ENCODE measurements at regions not wholly inside any gene's neighbourhood (a gene's known extent, or its start where the extent isn't known, plus 50 kb on each side); places are given as distances from the start of the nearest gene placed in this dataset.

- peaks cover 1 to 12% (median 4%) of the 10 kb centered on the region in 5 experiments for H3K9me3 ChIP-seq (ENCODE audit: control extremely low read depth in 1 of 5, control insufficient read depth in 4 of 5, insufficient read depth in 2 of 5, low read depth in 1 of 5, low read length in 4 of 5)
- CTCF ChIA-PET, result no interaction called here
Measured at GRCh38 chr1:228851618-228852017, 116.3 kb downstream of the RHOU start.

GRCh38 chr1:228852024-228852423 is 116.7 kb downstream of the RHOU start:
- Histone ChIP-seq H3K4me1 (ENCODE audit: control extremely low read depth in 1 of 4, control insufficient read depth in 4 of 4, insufficient read depth in 4 of 4, low read length in 3 of 4) (peaks cover 6 to 19% (median 13%) of the 10 kb centered on the region in 4 experiments), H3K36me3 (ENCODE audit: control insufficient read depth in 4 of 4, insufficient read depth in 4 of 4, low read length in 3 of 4) (no peaks in the 10 kb centered on the region), H3K27ac (ENCODE audit: insufficient read depth in 1 of 2, low read depth in 1 of 2, low read length in 2 of 2, poor library complexity in 1 of 2, severe bottlenecking in 2 of 2) (no peak overlapping the region), H3K27me3 (replicated peaks in 2 of 5; ENCODE audit: control insufficient read depth in 4 of 5, insufficient read depth in 5 of 5, low read length in 4 of 5) (peaks cover 0 to 17% (median 0%) of the 10 kb centered on the region in 5 experiments), H3K9me3 (ENCODE audit: control extremely low read depth in 1 of 5, control insufficient read depth in 4 of 5, insufficient read depth in 2 of 5, low read depth in 1 of 5, low read length in 4 of 5) (peaks cover 3 to 12% (median 4%) of the 10 kb centered on the region in 5 experiments), H3K4me3 (ENCODE audit: control insufficient read depth in 1 of 7, extremely low read depth in 1 of 7, insufficient read depth in 4 of 7, low read depth in 2 of 7, low read length in 6 of 7) (no peak overlapping the region)
- CTCF ChIA-PET, result no interaction called here
- POLR2A ChIA-PET, result no interaction called here
- DNase-seq, result no peak
- 67% methylated on average over 1 of the region's 4 CpGs for WGBS (ENCODE audit: insufficient coverage)

More at GRCh38 chr1:228851618-228852017, 116.3 kb downstream of the RHOU start:
- DNase-seq, result peak in 1 of 3 donors; percentile 13
- POLR2A ChIA-PET, result no interaction called here
- 41% methylated on average over 3 of the region's 6 CpGs for WGBS (ENCODE audit: insufficient coverage)
- Histone ChIP-seq H3K36me3 (ENCODE audit: control insufficient read depth in 4 of 4, insufficient read depth in 4 of 4, low read length in 3 of 4) (no peaks in the 10 kb centered on the region), H3K27ac (ENCODE audit: insufficient read depth in 1 of 2, low read depth in 1 of 2, low read length in 2 of 2, poor library complexity in 1 of 2, severe bottlenecking in 2 of 2) (no peak overlapping the region), H3K27me3 (replicated peaks in 2 of 5; ENCODE audit: control insufficient read depth in 4 of 5, insufficient read depth in 5 of 5, low read length in 4 of 5) (peaks cover 0 to 17% (median 0%) of the 10 kb centered on the region in 5 experiments), H3K4me1 (ENCODE audit: control extremely low read depth in 1 of 4, control insufficient read depth in 4 of 4, insufficient read depth in 4 of 4, low read length in 3 of 4) (peaks cover 6 to 19% (median 13%) of the 10 kb centered on the region in 4 experiments), H3K4me3 (ENCODE audit: control insufficient read depth in 1 of 7, extremely low read depth in 1 of 7, insufficient read depth in 4 of 7, low read depth in 2 of 7, low read length in 6 of 7) (no peak overlapping the region)

- ChIA-PET CTCF (interaction anchor here (0.6 kb wide), 1 partner anchor 334 kb away, joined by 3 read pairs; no protein-coding TSS in a partner anchor), POLR2A (no interaction called here)
- DNase-seq, result no peak
- Histone ChIP-seq H3K4me1 (ENCODE audit: control extremely low read depth in 1 of 4, control insufficient read depth in 4 of 4, insufficient read depth in 4 of 4, low read length in 3 of 4) (peaks cover 6 to 19% (median 13%) of the 10 kb centered on the region in 4 experiments), H3K36me3 (ENCODE audit: control insufficient read depth in 4 of 4, insufficient read depth in 4 of 4, low read length in 3 of 4) (no peaks in the 10 kb centered on the region), H3K27me3 (replicated peaks in 2 of 5; ENCODE audit: control insufficient read depth in 4 of 5, insufficient read depth in 5 of 5, low read length in 4 of 5) (peaks cover 0 to 17% (median 0%) of the 10 kb centered on the region in 5 experiments), H3K9me3 (ENCODE audit: control extremely low read depth in 1 of 5, control insufficient read depth in 4 of 5, insufficient read depth in 2 of 5, low read depth in 1 of 5, low read length in 4 of 5) (peaks cover 3 to 12% (median 4%) of the 10 kb centered on the region in 5 experiments), H3K4me3 (ENCODE audit: control insufficient read depth in 1 of 7, extremely low read depth in 1 of 7, insufficient read depth in 4 of 7, low read depth in 2 of 7, low read length in 6 of 7) (no peak overlapping the region), H3K27ac (ENCODE audit: insufficient read depth in 1 of 2, low read depth in 1 of 2, low read length in 2 of 2, poor library complexity in 1 of 2, severe bottlenecking in 2 of 2) (no peak overlapping the region)
- 100% methylated on average over 2 of the region's 3 CpGs for WGBS (ENCODE audit: insufficient coverage)
Measured at GRCh38 chr1:228852511-228853088, 117.3 kb downstream of the RHOU start.

GRCh38 chr1:228853191-228853590 is 117.9 kb downstream of the RHOU start:
- no CpG with 5 or more reads among the region's 2 CpGs for WGBS (ENCODE audit: insufficient coverage)
- Histone ChIP-seq H3K27me3 (replicated peaks in 2 of 5; ENCODE audit: control insufficient read depth in 4 of 5, insufficient read depth in 5 of 5, low read length in 4 of 5) (peaks cover 0 to 17% (median 0%) of the 10 kb centered on the region in 5 experiments), H3K4me1 (ENCODE audit: control extremely low read depth in 1 of 4, control insufficient read depth in 4 of 4, insufficient read depth in 4 of 4, low read length in 3 of 4) (peaks cover 6 to 19% (median 13%) of the 10 kb centered on the region in 4 experiments), H3K4me3 (ENCODE audit: control insufficient read depth in 1 of 7, extremely low read depth in 1 of 7, insufficient read depth in 4 of 7, low read depth in 2 of 7, low read length in 6 of 7) (no peak overlapping the region), H3K36me3 (ENCODE audit: control insufficient read depth in 4 of 4, insufficient read depth in 4 of 4, low read length in 3 of 4) (no peaks in the 10 kb centered on the region), H3K27ac (ENCODE audit: insufficient read depth in 1 of 2, low read depth in 1 of 2, low read length in 2 of 2, poor library complexity in 1 of 2, severe bottlenecking in 2 of 2) (no peak overlapping the region), H3K9me3 (ENCODE audit: control extremely low read depth in 1 of 5, control insufficient read depth in 4 of 5, insufficient read depth in 2 of 5, low read depth in 1 of 5, low read length in 4 of 5) (peaks cover 3 to 12% (median 4%) of the 10 kb centered on the region in 5 experiments)
- ChIA-PET POLR2A (no interaction called here), CTCF (interaction anchor here (0.6 kb wide), 1 partner anchor 333 kb away, joined by 3 read pairs; no protein-coding TSS in a partner anchor)
- no peak for DNase-seq

- peaks cover 3 to 12% (median 4%) of the 10 kb centered on the region in 5 experiments for H3K9me3 ChIP-seq (ENCODE audit: control extremely low read depth in 1 of 5, control insufficient read depth in 4 of 5, insufficient read depth in 2 of 5, low read depth in 1 of 5, low read length in 4 of 5)
- ChIA-PET POLR2A (no interaction called here), CTCF (no interaction called here)
- H3K27me3 ChIP-seq (replicated peaks in 2 of 5; ENCODE audit: control insufficient read depth in 4 of 5, insufficient read depth in 5 of 5, low read length in 4 of 5), result peaks cover 0 to 13% (median 0%) of the 10 kb centered on the region in 5 experiments
- no peak overlapping the region for H3K4me3 ChIP-seq (ENCODE audit: control insufficient read depth in 1 of 7, extremely low read depth in 1 of 7, insufficient read depth in 4 of 7, low read depth in 2 of 7, low read length in 6 of 7)
- H3K36me3 ChIP-seq (ENCODE audit: control insufficient read depth in 4 of 4, insufficient read depth in 4 of 4, low read length in 3 of 4), result no peaks in the 10 kb centered on the region
- DNase-seq, result no peak
- WGBS (ENCODE audit: insufficient coverage), result no CpG with 5 or more reads among the region's 1 CpG
- peaks cover 6 to 19% (median 13%) of the 10 kb centered on the region in 4 experiments for H3K4me1 ChIP-seq (ENCODE audit: control extremely low read depth in 1 of 4, control insufficient read depth in 4 of 4, insufficient read depth in 4 of 4, low read length in 3 of 4)
- no peak overlapping the region for H3K27ac ChIP-seq (ENCODE audit: insufficient read depth in 1 of 2, low read depth in 1 of 2, low read length in 2 of 2, poor library complexity in 1 of 2, severe bottlenecking in 2 of 2)
Measured at GRCh38 chr1:228853637-228854036, 118.4 kb downstream of the RHOU start.

GRCh38 chr1:228854907-228855306 is 119.6 kb downstream of the RHOU start:
- H3K36me3 ChIP-seq (ENCODE audit: control insufficient read depth in 4 of 4, insufficient read depth in 4 of 4, low read length in 3 of 4), result no peaks in the 10 kb centered on the region
- ChIA-PET POLR2A (no interaction called here), CTCF (no interaction called here)
- no peak for DNase-seq
- H3K9me3 ChIP-seq (ENCODE audit: control extremely low read depth in 1 of 5, control insufficient read depth in 4 of 5, insufficient read depth in 2 of 5, low read depth in 1 of 5, low read length in 4 of 5), result peaks cover 3 to 12% (median 4%) of the 10 kb centered on the region in 5 experiments
- H3K4me3 ChIP-seq (ENCODE audit: control insufficient read depth in 1 of 7, extremely low read depth in 1 of 7, insufficient read depth in 4 of 7, low read depth in 2 of 7, low read length in 6 of 7), result no peak overlapping the region
- peaks cover 0 to 12% (median 0%) of the 10 kb centered on the region in 5 experiments for H3K27me3 ChIP-seq (replicated peaks in 2 of 5; ENCODE audit: control insufficient read depth in 4 of 5, insufficient read depth in 5 of 5, low read length in 4 of 5)
- H3K4me1 ChIP-seq (ENCODE audit: control extremely low read depth in 1 of 4, control insufficient read depth in 4 of 4, insufficient read depth in 4 of 4, low read length in 3 of 4), result peaks cover 6 to 19% (median 13%) of the 10 kb centered on the region in 4 experiments
- no peak overlapping the region for H3K27ac ChIP-seq (ENCODE audit: insufficient read depth in 1 of 2, low read depth in 1 of 2, low read length in 2 of 2, poor library complexity in 1 of 2, severe bottlenecking in 2 of 2)
- no CpG with 5 or more reads among the region's 3 CpGs for WGBS (ENCODE audit: insufficient coverage)

GRCh38 chr1:228857611-228858010 is 122.3 kb downstream of the RHOU start:
- DNase-seq, result no peak
- ChIA-PET POLR2A (interaction anchor here (1.2 kb wide), 1 partner anchor 189 kb away, joined by 3 read pairs; no protein-coding TSS in a partner anchor), CTCF (interaction anchor here (0.8 to 0.9 kb wide), 2 partner anchors 9 to 398 kb away, joined by 3 read pairs; no protein-coding TSS in a partner anchor)
- Histone ChIP-seq H3K4me3 (ENCODE audit: control insufficient read depth in 1 of 7, extremely low read depth in 1 of 7, insufficient read depth in 4 of 7, low read depth in 2 of 7, low read length in 6 of 7) (no peak overlapping the region), H3K9me3 (ENCODE audit: control extremely low read depth in 1 of 5, control insufficient read depth in 4 of 5, insufficient read depth in 2 of 5, low read depth in 1 of 5, low read length in 4 of 5) (peaks cover 3 to 12% (median 4%) of the 10 kb centered on the region in 5 experiments), H3K27ac (ENCODE audit: insufficient read depth in 1 of 2, low read depth in 1 of 2, low read length in 2 of 2, poor library complexity in 1 of 2, severe bottlenecking in 2 of 2) (no peak overlapping the region), H3K27me3 (replicated peaks in 2 of 5; ENCODE audit: control insufficient read depth in 4 of 5, insufficient read depth in 5 of 5, low read length in 4 of 5) (peaks cover 0 to 14% (median 3%) of the 10 kb centered on the region in 5 experiments), H3K36me3 (ENCODE audit: control insufficient read depth in 4 of 4, insufficient read depth in 4 of 4, low read length in 3 of 4) (no peaks in the 10 kb centered on the region), H3K4me1 (ENCODE audit: control extremely low read depth in 1 of 4, control insufficient read depth in 4 of 4, insufficient read depth in 4 of 4, low read length in 3 of 4) (no peaks in the 10 kb centered on the region)
